Lower lobe of right lung (tissue), 2 donors: ENCODE measurements at regions not wholly inside any gene's neighbourhood (a gene's known extent, or its start where the extent isn't known, plus 50 kb on each side); places are given as distances from the start of the nearest gene placed in this dataset.

Experiments used
- ATAC-seq, 2 donors: fragments of 200-7000 bp; cut with Tn5 transposase; one replicate each; pipeline ENCODE4 v1.9.1; 2020 to 2022; ENCODE audit warnings: mild to moderate bottlenecking in 2 of 2, moderate library complexity in 2 of 2
- DNase-seq: peaks from one replicate; pipeline ENCODE4 v3.0.0-alpha.2; 2020
- H3K27ac ChIP-seq: fragments of 200-600 bp; one replicate; pipeline ENCODE4 v1.8.0; 2022
- H3K27me3 ChIP-seq: fragments of 200-600 bp; one replicate; pipeline ENCODE4 v1.8.0; 2022; ENCODE audit warnings: low read depth
- H3K36me3 ChIP-seq: fragments of 200-600 bp; one replicate; pipeline ENCODE4 v1.8.0; 2022; ENCODE audit warnings: mild to moderate bottlenecking
- H3K4me1 ChIP-seq: fragments of 200-600 bp; one replicate; pipeline ENCODE4 v1.8.0; 2022
- H3K4me3 ChIP-seq: fragments of 200-600 bp; one replicate; pipeline ENCODE4 v1.8.0; 2022; ENCODE audit warnings: mild to moderate bottlenecking
- H3K9me3 ChIP-seq: fragments of 200-600 bp; one replicate; pipeline ENCODE4 v1.8.0; 2022
- CTCF ChIP-seq: fragments of 200-600 bp; IDR thresholded peaks from one replicate; pipeline ENCODE4 v1.8.0; 2022; ENCODE audit warnings: antibody characterized with exemption, mild to moderate bottlenecking
- intact Hi-C: fragments of 100-400 bp; cut with DNase I; formaldehyde crosslinking; loops from one replicate; pipeline ENCODE4 v1.11.0; 2022
- donor health status: DM: no; HTN: yes; CAD: no; lungs with severe emphysema.

- H3K9me3 ChIP-seq, result no peaks in the 10 kb centered on the region
Observed at GRCh38 chrY:7728935-7729317, 817.4 kb upstream of the AMELY start.

GRCh38 chrY:7725791-7726460 is 814.4 kb upstream of the AMELY start:
- intact Hi-C loops, result no loop called here
- ATAC-seq, result no peak
- Histone ChIP-seq H3K36me3 (no peaks in the 10 kb centered on the region), H3K4me3 (no peak overlapping the region), H3K27me3 (no peaks in the 10 kb centered on the region), H3K9me3 (no peaks in the 10 kb centered on the region), H3K27ac (no peak overlapping the region), H3K4me1 (no peaks in the 10 kb centered on the region)
- no peak for TF ChIP-seq CTCF
- no peak for DNase-seq

More at GRCh38 chrY:7728935-7729317, 817.4 kb upstream of the AMELY start:
- Histone ChIP-seq H3K4me1 (no peaks in the 10 kb centered on the region), H3K36me3 (no peaks in the 10 kb centered on the region), H3K27ac (no peak overlapping the region), H3K4me3 (no peak overlapping the region), H3K27me3 (no peaks in the 10 kb centered on the region)
- no peak for TF ChIP-seq CTCF
- DNase-seq, result no peak
- ATAC-seq, result no peak
- intact Hi-C loops, result no loop called here

GRCh38 chrY:7723991-7724632 is 812.6 kb upstream of the AMELY start:
- intact Hi-C loops, result no loop called here

GRCh38 chrY:7723127-7723526 is 811.6 kb upstream of the AMELY start:
- Histone ChIP-seq H3K4me3 (no peak overlapping the region), H3K4me1 (no peaks in the 10 kb centered on the region), H3K27ac (no peak overlapping the region), H3K27me3 (no peaks in the 10 kb centered on the region), H3K9me3 (no peaks in the 10 kb centered on the region), H3K36me3 (no peaks in the 10 kb centered on the region)
- DNase-seq (no peak), ATAC-seq (no peak)
- no peak for TF ChIP-seq CTCF
- intact Hi-C loops, result no loop called here

More at GRCh38 chrY:7723991-7724632, 812.6 kb upstream of the AMELY start:
- no peaks in the 10 kb centered on the region for H3K36me3 ChIP-seq
- TF ChIP-seq CTCF, result no peak
- H3K9me3 ChIP-seq, result no peaks in the 10 kb centered on the region
- no peaks in the 10 kb centered on the region for H3K27me3 ChIP-seq
- DNase-seq (no peak), ATAC-seq (peak in 1 of 2 donors; percentile 77)
- H3K4me1 ChIP-seq, result no peaks in the 10 kb centered on the region
- no peak overlapping the region for H3K4me3 ChIP-seq
- H3K27ac ChIP-seq, result no peak overlapping the region

- Histone ChIP-seq H3K27me3 (no peaks in the 10 kb centered on the region), H3K27ac (no peak overlapping the region), H3K36me3 (no peaks in the 10 kb centered on the region), H3K4me3 (no peak overlapping the region), H3K4me1 (no peaks in the 10 kb centered on the region), H3K9me3 (no peaks in the 10 kb centered on the region)
- ATAC-seq (no peak), DNase-seq (peak; percentile 46)
- intact Hi-C loops, result no loop called here
- TF ChIP-seq CTCF, result no peak
Observed at GRCh38 chrY:7722566-7722965, 811.0 kb upstream of the AMELY start.
